ENCODE measurements at regions not wholly inside any gene's neighbourhood (a gene's known extent, or its start where the extent isn't known, plus 50 kb on each side); places are given as distances from the start of the nearest gene placed in this dataset.

GRCh38 chr6:47375426-47375825, 65.7 kb upstream of the TNFRSF21 start:
- no peak for TF ChIP-seq CTCF (IDR thresholded peaks at IDR 0.05; ENCODE audit: low read depth, low read length)
- DNase-seq (ENCODE audit: extremely low read depth, low read depth) = no peak

- TF ChIP-seq CTCF (IDR thresholded peaks at IDR 0.05; ENCODE audit: low read depth, low read length) = no peak
Observed at GRCh38 chr6:47376930-47377329, 67.2 kb upstream of the TNFRSF21 start.

GRCh38 chr6:47377971-47378370, 68.3 kb upstream of the TNFRSF21 start:
- TF ChIP-seq CTCF (IDR thresholded peaks at IDR 0.05; ENCODE audit: low read depth, low read length) = no peak
- DNase-seq (ENCODE audit: extremely low read depth, low read depth) = no peak

More at GRCh38 chr6:47376930-47377329, 67.2 kb upstream of the TNFRSF21 start:
- no peak for DNase-seq (ENCODE audit: extremely low read depth, low read depth)

- TF ChIP-seq CTCF (IDR thresholded peaks at IDR 0.05; ENCODE audit: low read depth, low read length) = no peak
- no peak for DNase-seq (ENCODE audit: extremely low read depth, low read depth)
Observed at GRCh38 chr6:47379328-47379727, 69.6 kb upstream of the TNFRSF21 start.

- no peak for DNase-seq (ENCODE audit: extremely low read depth, low read depth)
- no peak for TF ChIP-seq CTCF (IDR thresholded peaks at IDR 0.05; ENCODE audit: low read depth, low read length)
Observed at GRCh38 chr6:47380251-47380650, 70.5 kb upstream of the TNFRSF21 start.

GRCh38 chr6:47381036-47381435, 71.3 kb upstream of the TNFRSF21 start:
- TF ChIP-seq CTCF (IDR thresholded peaks at IDR 0.05; ENCODE audit: low read depth, low read length) = no peak
- no peak for DNase-seq (ENCODE audit: extremely low read depth, low read depth)

- no peak for DNase-seq (ENCODE audit: extremely low read depth, low read depth)
- no peak for TF ChIP-seq CTCF (IDR thresholded peaks at IDR 0.05; ENCODE audit: low read depth, low read length)
Observed at GRCh38 chr6:47383360-47383759, 73.7 kb upstream of the TNFRSF21 start.

Data from AG09319 (cell line).